ENCODE measurements at regions not wholly inside any gene's neighbourhood (a gene's known extent, or its start where the extent isn't known, plus 50 kb on each side); places are given as distances from the start of the nearest gene placed in this dataset.

DNA sequence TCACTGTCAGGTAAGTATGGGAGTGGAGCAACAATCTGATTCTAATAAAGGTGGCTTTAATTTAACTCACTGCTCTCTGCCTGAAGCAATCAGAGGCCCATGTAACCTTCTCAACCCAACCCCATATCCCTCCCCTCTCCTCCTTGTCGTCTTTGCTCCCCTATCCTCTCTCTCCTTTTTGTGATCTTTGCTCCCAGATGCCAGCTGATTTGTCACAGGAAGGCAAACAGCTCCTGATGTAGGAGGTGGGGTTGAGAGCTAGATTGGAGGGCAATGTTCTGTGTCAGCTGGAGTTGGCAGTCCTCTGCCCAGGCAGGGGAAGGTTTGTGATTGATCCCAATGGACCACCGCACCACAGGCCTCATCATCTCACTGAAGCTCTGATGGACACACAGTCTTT is 101.4 kb upstream of the PIK3CG start:
- Mint-ChIP-seq H3K36me3 (no peaks in the 10 kb centered on the region), H3K27ac (no peak overlapping the region), H3K27me3 (ENCODE audit: low read depth in 2 of 2) (peaks cover under 1 to 12% of the 10 kb centered on the region in 2 donors), H3K4me3 (no peak overlapping the region), H3K4me1 (peaks cover 19 to 22% of the 10 kb centered on the region in 2 donors), H3K9me3 (no peaks in the 10 kb centered on the region)
- WGBS (ENCODE audit: insufficient coverage) = 83% methylated on average over 2 of the region's 2 CpGs
- Histone ChIP-seq H3K4me1 (ENCODE audit: control insufficient read depth, insufficient read depth, low read length) (peaks cover 3% of the 10 kb centered on the region), H3K9me3 (ENCODE audit: control insufficient read depth, insufficient read depth, low read length) (no peaks in the 10 kb centered on the region), H3K27ac (ENCODE audit: low read length) (no peak overlapping the region), H3K27me3 (ENCODE audit: control insufficient read depth, insufficient read depth, low read length) (no peaks in the 10 kb centered on the region), H3K36me3 (ENCODE audit: control insufficient read depth, insufficient read depth, low read length) (no peaks in the 10 kb centered on the region), H3K4me3 (ENCODE audit: low read length) (no peak overlapping the region)
- DNase-seq (no peak), ATAC-seq (no peak)
- TF ChIP-seq, protein P1, sequence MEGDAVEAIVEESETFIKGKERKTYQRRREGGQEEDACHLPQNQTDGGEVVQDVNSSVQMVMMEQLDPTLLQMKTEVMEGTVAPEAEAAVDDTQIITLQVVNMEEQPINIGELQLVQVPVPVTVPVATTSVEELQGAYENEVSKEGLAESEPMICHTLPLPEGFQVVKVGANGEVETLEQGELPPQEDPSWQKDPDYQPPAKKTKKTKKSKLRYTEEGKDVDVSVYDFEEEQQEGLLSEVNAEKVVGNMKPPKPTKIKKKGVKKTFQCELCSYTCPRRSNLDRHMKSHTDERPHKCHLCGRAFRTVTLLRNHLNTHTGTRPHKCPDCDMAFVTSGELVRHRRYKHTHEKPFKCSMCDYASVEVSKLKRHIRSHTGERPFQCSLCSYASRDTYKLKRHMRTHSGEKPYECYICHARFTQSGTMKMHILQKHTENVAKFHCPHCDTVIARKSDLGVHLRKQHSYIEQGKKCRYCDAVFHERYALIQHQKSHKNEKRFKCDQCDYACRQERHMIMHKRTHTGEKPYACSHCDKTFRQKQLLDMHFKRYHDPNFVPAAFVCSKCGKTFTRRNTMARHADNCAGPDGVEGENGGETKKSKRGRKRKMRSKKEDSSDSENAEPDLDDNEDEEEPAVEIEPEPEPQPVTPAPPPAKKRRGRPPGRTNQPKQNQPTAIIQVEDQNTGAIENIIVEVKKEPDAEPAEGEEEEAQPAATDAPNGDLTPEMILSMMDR (IDR thresholded peaks at IDR 0.05) = no peak
- intact Hi-C loops (cut with micrococcal nuclease) = no loop called here

DNA sequence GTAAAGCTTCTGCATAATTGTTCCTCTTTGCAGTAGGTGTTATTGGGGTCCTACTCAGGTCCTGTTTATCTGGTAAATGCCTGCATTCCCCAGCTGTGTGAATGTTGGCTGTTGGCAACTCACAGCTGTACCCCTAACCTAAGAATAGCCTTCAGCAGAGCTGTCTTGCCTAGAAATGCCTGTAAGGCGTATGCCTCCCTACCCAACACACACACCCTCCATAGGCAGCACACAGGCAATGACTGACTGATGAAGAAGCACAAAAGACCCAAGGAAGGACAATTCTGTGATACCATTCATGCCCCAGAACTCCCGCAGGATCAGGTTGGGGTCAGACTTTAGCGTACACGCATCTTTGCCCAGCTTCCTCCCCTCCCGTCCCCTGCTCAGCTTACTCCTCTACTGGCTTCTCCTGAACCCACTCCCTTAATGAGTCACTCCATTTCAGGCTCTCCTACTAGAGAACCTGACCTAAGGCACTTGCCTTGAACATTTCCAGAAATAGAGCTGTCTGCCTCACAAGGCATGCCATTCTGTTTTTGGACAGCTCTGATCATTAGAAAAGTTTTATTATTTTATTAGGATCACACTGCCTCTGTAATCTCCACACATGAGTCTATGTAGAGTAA is 99.2 kb upstream of the PIK3CG start:
- H3K4me3 Mint-ChIP-seq = no peak overlapping the region
- ATAC-seq (no peak), DNase-seq (no peak)
- peaks cover 20 to 23% of the 10 kb centered on the region in 2 donors for H3K4me1 Mint-ChIP-seq
- Histone ChIP-seq H3K4me1 (ENCODE audit: control insufficient read depth, insufficient read depth, low read length) (peaks cover 3% of the 10 kb centered on the region), H3K9me3 (ENCODE audit: control insufficient read depth, insufficient read depth, low read length) (no peaks in the 10 kb centered on the region), H3K27me3 (ENCODE audit: control insufficient read depth, insufficient read depth, low read length) (no peaks in the 10 kb centered on the region), H3K4me3 (ENCODE audit: low read length) (no peak overlapping the region), H3K36me3 (ENCODE audit: control insufficient read depth, insufficient read depth, low read length) (no peaks in the 10 kb centered on the region), H3K27ac (ENCODE audit: low read length) (no peak overlapping the region)
- TF ChIP-seq, protein P1 (IDR thresholded peaks at IDR 0.05) = no peak
- no peaks in the 10 kb centered on the region for H3K36me3 Mint-ChIP-seq
- no peak overlapping the region for H3K27ac Mint-ChIP-seq
- intact Hi-C loops (cut with micrococcal nuclease) = no loop called here
- peaks cover 0 to 12% of the 10 kb centered on the region in 2 donors for H3K27me3 Mint-ChIP-seq (ENCODE audit: low read depth in 2 of 2)
- no peaks in the 10 kb centered on the region for H3K9me3 Mint-ChIP-seq
- WGBS (ENCODE audit: insufficient coverage) = 92% methylated on average over 5 of the region's 5 CpGs

DNA sequence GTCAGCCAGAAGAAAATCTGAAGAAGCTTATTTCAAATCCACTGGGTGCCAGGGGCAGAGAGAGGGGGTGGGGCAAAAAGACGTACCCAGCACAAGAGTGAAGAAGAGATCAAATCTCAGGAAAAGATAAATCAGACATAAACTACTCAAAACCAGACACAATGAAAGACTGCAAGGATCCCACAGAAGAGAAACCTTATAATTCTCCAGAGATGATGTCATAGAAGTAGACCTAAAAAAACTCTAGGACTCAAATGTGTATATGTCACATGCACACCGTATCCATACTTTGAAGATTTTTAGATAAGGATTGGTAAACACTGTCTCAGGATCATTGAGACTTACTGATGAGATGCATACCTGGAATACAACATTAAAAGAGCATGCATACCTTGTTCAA is 98.5 kb upstream of the PIK3CG start:
- TF ChIP-seq, protein P1 (IDR thresholded peaks at IDR 0.05) = no peak
- Histone ChIP-seq H3K36me3 (ENCODE audit: control insufficient read depth, insufficient read depth, low read length) (no peaks in the 10 kb centered on the region), H3K4me3 (ENCODE audit: low read length) (no peak overlapping the region), H3K4me1 (ENCODE audit: control insufficient read depth, insufficient read depth, low read length) (peaks cover 3% of the 10 kb centered on the region), H3K9me3 (ENCODE audit: control insufficient read depth, insufficient read depth, low read length) (no peaks in the 10 kb centered on the region), H3K27ac (ENCODE audit: low read length) (no peak overlapping the region), H3K27me3 (ENCODE audit: control insufficient read depth, insufficient read depth, low read length) (no peaks in the 10 kb centered on the region)
- peaks cover 0 to 12% of the 10 kb centered on the region in 2 donors for H3K27me3 Mint-ChIP-seq (ENCODE audit: low read depth in 2 of 2)
- ATAC-seq (no peak), DNase-seq (no peak)
- H3K36me3 Mint-ChIP-seq = no peaks in the 10 kb centered on the region
- H3K27ac Mint-ChIP-seq = no peak overlapping the region
- no peak overlapping the region for H3K4me3 Mint-ChIP-seq
- intact Hi-C loops (cut with micrococcal nuclease) = no loop called here
- H3K9me3 Mint-ChIP-seq = no peaks in the 10 kb centered on the region
- WGBS (ENCODE audit: insufficient coverage) = 100% methylated on average over 1 of the region's 2 CpGs
- H3K4me1 Mint-ChIP-seq = peaks cover 20 to 23% of the 10 kb centered on the region in 2 donors

DNA sequence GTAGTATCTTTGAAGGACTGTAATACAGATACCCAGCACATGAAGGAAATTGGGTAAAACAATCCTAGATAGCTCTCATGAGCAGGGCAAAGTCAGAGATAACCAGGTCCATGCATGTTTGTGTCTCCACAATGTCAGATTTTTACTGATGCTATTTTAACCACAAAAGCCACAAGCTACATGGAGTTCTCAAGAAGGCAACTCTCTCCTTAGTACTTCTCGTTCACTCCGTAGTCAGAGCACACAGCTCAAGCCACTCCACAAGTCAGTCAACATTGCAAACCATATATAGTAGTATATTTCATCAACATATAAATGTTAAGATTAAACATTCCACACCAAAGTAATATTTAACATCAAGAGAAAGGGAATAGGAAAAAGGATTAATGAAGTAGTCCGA is 98.0 kb upstream of the PIK3CG start:
- H3K4me3 ChIP-seq (ENCODE audit: low read length) = no peak overlapping the region
- no peaks in the 10 kb centered on the region for H3K36me3 ChIP-seq (ENCODE audit: control insufficient read depth, insufficient read depth, low read length)
- H3K36me3 Mint-ChIP-seq = no peaks in the 10 kb centered on the region
- H3K9me3 Mint-ChIP-seq = no peaks in the 10 kb centered on the region
- DNase-seq = peak in 1 of 2 donors; percentile 15
- TF ChIP-seq, protein P1 (IDR thresholded peaks at IDR 0.05) = no peak
- H3K4me3 Mint-ChIP-seq = peak overlapping the region; percentile 76
- no peaks in the 10 kb centered on the region for H3K27me3 ChIP-seq (ENCODE audit: control insufficient read depth, insufficient read depth, low read length)
- intact Hi-C loops (cut with micrococcal nuclease) = no loop called here
- peak in 1 of 3 donors; percentile 29 for ATAC-seq
- WGBS (ENCODE audit: insufficient coverage) = 88% methylated on average over 1 of the region's 3 CpGs
- H3K4me1 ChIP-seq (ENCODE audit: control insufficient read depth, insufficient read depth, low read length) = peaks cover 3% of the 10 kb centered on the region
- H3K27ac ChIP-seq (ENCODE audit: low read length) = no peak overlapping the region
- H3K27ac Mint-ChIP-seq = peak overlapping the region; percentile 57 to 70
- H3K27me3 Mint-ChIP-seq (ENCODE audit: low read depth in 2 of 2) = peaks cover 0 to 12% of the 10 kb centered on the region in 2 donors
- peaks cover 20 to 23% of the 10 kb centered on the region in 2 donors for H3K4me1 Mint-ChIP-seq
- no peaks in the 10 kb centered on the region for H3K9me3 ChIP-seq (ENCODE audit: control insufficient read depth, insufficient read depth, low read length)
